ENCODE measurements at regions not wholly inside any gene's neighbourhood (a gene's known extent, or its start where the extent isn't known, plus 50 kb on each side); places are given as distances from the start of the nearest gene placed in this dataset.
"Not testable (repeated sequence)": the region's sequence is repeated elsewhere in the genome, so short reads cannot be mapped to it uniquely, and the experiment has no call there.

- H3K4me1 Mint-ChIP-seq: no peaks in the 10 kb centered on the region
- H3K27ac Mint-ChIP-seq (ENCODE audit: unreplicated experiment): peak overlapping the region; percentile 84
- no peaks in the 10 kb centered on the region for H3K27me3 Mint-ChIP-seq (ENCODE audit: low read depth)
- TF ChIP-seq CTCF (conservative IDR thresholded peaks at IDR 0.05): no peak
- no peaks in the 10 kb centered on the region for H3K36me3 Mint-ChIP-seq (ENCODE audit: low read depth)
- no peak for DNase-seq (ENCODE audit: low read depth, low spot score)
- no peak overlapping the region for H3K4me3 Mint-ChIP-seq
- no peaks in the 10 kb centered on the region for H3K9me3 Mint-ChIP-seq
These were observed 104.4 kb upstream of the MAMLD1 start for GRCh38 chrX:150258463-150259430.

GRCh38 chrX:150262456-150262855 lies 100.7 kb upstream of the MAMLD1 start:
- Mint-ChIP-seq H3K4me1 (no peaks in the 10 kb centered on the region), H3K4me3 (no peak overlapping the region), H3K27ac (ENCODE audit: unreplicated experiment) (no peak overlapping the region), H3K36me3 (ENCODE audit: low read depth) (no peaks in the 10 kb centered on the region), H3K9me3 (no peaks in the 10 kb centered on the region), H3K27me3 (ENCODE audit: low read depth) (no peaks in the 10 kb centered on the region)
- DNase-seq (ENCODE audit: low read depth, low spot score): no peak
- TF ChIP-seq CTCF (conservative IDR thresholded peaks at IDR 0.05): no peak

GRCh38 chrX:150268839-150269355 lies 94.2 kb upstream of the MAMLD1 start:
- no peak for DNase-seq (ENCODE audit: low read depth, low spot score)
- H3K27ac Mint-ChIP-seq (ENCODE audit: unreplicated experiment): no peak overlapping the region

GRCh38 chrX:150269605-150270254 lies 93.4 kb upstream of the MAMLD1 start:
- H3K36me3 Mint-ChIP-seq (ENCODE audit: low read depth): peaks cover 2% of the 10 kb centered on the region
- TF ChIP-seq CTCF (conservative IDR thresholded peaks at IDR 0.05): no peak
- H3K4me3 Mint-ChIP-seq: no peak overlapping the region
- H3K9me3 Mint-ChIP-seq: peaks cover 3% of the 10 kb centered on the region
- peaks cover 5% of the 10 kb centered on the region for H3K4me1 Mint-ChIP-seq
- H3K27ac Mint-ChIP-seq (ENCODE audit: unreplicated experiment): no peak overlapping the region
- no peaks in the 10 kb centered on the region for H3K27me3 Mint-ChIP-seq (ENCODE audit: low read depth)
- no peak for DNase-seq (ENCODE audit: low read depth, low spot score)

More at GRCh38 chrX:150268839-150269355, 94.2 kb upstream of the MAMLD1 start:
- Mint-ChIP-seq H3K4me1 (peaks cover 5% of the 10 kb centered on the region), H3K9me3 (peaks cover 3% of the 10 kb centered on the region), H3K36me3 (ENCODE audit: low read depth) (peaks cover 1% of the 10 kb centered on the region), H3K4me3 (no peak overlapping the region), H3K27me3 (ENCODE audit: low read depth) (no peaks in the 10 kb centered on the region)
- no peak for TF ChIP-seq CTCF (conservative IDR thresholded peaks at IDR 0.05)

GRCh38 chrX:150270622-150271021 lies 92.5 kb upstream of the MAMLD1 start:
- peaks cover 3% of the 10 kb centered on the region for H3K9me3 Mint-ChIP-seq

GRCh38 chrX:150273575-150274294 lies 89.4 kb upstream of the MAMLD1 start:
- H3K27ac Mint-ChIP-seq (ENCODE audit: unreplicated experiment); H3K36me3 Mint-ChIP-seq (ENCODE audit: low read depth); H3K4me3 Mint-ChIP-seq; H3K4me1 Mint-ChIP-seq; DNase-seq (ENCODE audit: low read depth, low spot score); H3K9me3 Mint-ChIP-seq; H3K27me3 Mint-ChIP-seq (ENCODE audit: low read depth): not testable (repeated sequence)

More at GRCh38 chrX:150270622-150271021, 92.5 kb upstream of the MAMLD1 start:
- Mint-ChIP-seq H3K4me3 (no peak overlapping the region), H3K4me1 (peaks cover 5% of the 10 kb centered on the region), H3K27me3 (ENCODE audit: low read depth) (no peaks in the 10 kb centered on the region), H3K27ac (ENCODE audit: unreplicated experiment) (no peak overlapping the region), H3K36me3 (ENCODE audit: low read depth) (peaks cover 2% of the 10 kb centered on the region)
- no peak for TF ChIP-seq CTCF (conservative IDR thresholded peaks at IDR 0.05)
- no peak for DNase-seq (ENCODE audit: low read depth, low spot score)
